BJ (cell line): ENCODE measurements at regions not wholly inside any gene's neighbourhood (a gene's known extent, or its start where the extent isn't known, plus 50 kb on each side); places are given as distances from the start of the nearest gene placed in this dataset.

Source experiments
- CTCF ChIA-PET: fragments of 350-600 bp; formaldehyde crosslinking; extraction: SDS; loops from one replicate; lab custom pipeline; 2021; ENCODE audit warnings: antibody characterized with exemption, inconsistent platforms; lab: Yijun Ruan, JAX
- POLR2A ChIA-PET: fragments of 300-600 bp; sonication (Branson Sonifier 250); formaldehyde crosslinking; extraction: SDS; loops from one replicate; lab custom pipeline; 2021; ENCODE audit warnings: antibody characterized with exemption; lab: Charles Lee
- DNase-seq: peaks from one replicate; pipeline ENCODE4 v3.0.0-alpha.2; 2011; ENCODE audit warnings: low read depth
- H3K27me3 ChIP-seq: 2 replicates; pipeline ENCODE4 v1.6.0; 2011; ENCODE audit warnings: low read length; ENCODE audit not compliant: control insufficient read depth, insufficient read depth
- H3K36me3 ChIP-seq: 2 replicates; pipeline ENCODE4 v1.5.1; 2011; ENCODE audit warnings: low read length; ENCODE audit not compliant: control insufficient read depth, insufficient read depth
- H3K4me3 ChIP-seq: 2 replicates; pipeline ENCODE4 v1.5.1; 2011; ENCODE audit warnings: low read depth, mild to moderate bottlenecking, control low read depth, low read length
- TF ChIP-seq, protein P1 (sequence below): IDR thresholded peaks from 2 replicates; pipeline ENCODE4 v1.5.1; 2011; ENCODE audit warnings: low read depth, mild to moderate bottlenecking, control low read depth, inconsistent platforms, low read length, moderate library complexity; ENCODE audit not compliant: insufficient read depth

DNA sequence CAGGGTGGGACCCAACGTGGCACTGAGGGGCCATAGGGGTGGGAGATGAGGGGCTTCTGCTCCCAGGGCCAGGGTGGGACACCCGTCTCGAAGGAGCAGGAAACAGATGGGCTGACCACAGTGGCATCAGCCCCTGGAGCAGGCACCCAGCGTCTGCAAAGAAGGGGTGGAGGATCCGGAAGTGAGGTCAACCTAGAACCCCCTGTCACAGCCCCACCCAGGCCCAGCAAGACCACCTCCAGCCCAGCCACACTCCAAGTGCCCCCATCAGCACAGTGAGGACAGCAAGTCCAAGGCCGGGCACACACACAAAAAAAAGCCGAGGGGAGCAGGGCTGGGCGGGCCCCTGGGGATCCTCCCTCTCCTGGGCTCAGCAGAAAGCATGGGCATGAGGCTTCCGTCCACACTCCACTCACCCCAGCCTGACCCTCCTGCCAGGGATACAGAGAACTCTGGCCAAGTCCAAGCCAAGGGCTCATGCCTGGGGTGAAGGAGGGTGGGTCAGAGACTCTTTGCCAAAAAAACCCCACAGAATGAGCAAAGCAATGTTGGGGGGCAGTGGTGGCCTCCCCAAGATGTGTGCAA, 111.0 kb downstream of the FOXL3 start:
- no peak overlapping the region for H3K4me3 ChIP-seq
- 0 out of 2 replicates have a peak, but pooled peaks cover 3% of the 10 kb centered on the region for H3K27me3 ChIP-seq
- ChIA-PET POLR2A (no interaction called here), CTCF (no interaction called here)
- TF ChIP-seq, protein P1, sequence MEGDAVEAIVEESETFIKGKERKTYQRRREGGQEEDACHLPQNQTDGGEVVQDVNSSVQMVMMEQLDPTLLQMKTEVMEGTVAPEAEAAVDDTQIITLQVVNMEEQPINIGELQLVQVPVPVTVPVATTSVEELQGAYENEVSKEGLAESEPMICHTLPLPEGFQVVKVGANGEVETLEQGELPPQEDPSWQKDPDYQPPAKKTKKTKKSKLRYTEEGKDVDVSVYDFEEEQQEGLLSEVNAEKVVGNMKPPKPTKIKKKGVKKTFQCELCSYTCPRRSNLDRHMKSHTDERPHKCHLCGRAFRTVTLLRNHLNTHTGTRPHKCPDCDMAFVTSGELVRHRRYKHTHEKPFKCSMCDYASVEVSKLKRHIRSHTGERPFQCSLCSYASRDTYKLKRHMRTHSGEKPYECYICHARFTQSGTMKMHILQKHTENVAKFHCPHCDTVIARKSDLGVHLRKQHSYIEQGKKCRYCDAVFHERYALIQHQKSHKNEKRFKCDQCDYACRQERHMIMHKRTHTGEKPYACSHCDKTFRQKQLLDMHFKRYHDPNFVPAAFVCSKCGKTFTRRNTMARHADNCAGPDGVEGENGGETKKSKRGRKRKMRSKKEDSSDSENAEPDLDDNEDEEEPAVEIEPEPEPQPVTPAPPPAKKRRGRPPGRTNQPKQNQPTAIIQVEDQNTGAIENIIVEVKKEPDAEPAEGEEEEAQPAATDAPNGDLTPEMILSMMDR, result no peak
- no peaks in the 10 kb centered on the region for H3K36me3 ChIP-seq
- no peak for DNase-seq

DNA sequence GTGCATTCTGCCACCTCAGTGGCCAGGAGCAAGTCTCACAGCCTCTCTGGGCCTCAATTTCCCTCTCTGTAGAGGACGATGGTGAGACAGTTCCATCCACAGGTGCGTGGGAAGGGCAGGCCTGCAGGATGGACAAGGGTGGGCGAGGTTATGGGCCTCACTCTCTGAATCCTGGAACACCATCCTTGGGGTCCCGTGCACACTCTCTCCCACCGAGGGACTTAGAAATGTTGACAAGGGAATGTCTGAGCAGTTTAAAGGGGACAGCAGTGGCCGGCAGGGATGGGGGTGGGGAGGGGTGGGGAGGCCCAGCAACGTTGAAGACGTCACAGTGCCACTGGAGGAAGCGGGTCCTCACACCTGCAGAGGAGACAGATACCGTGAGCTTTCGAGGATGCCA, 111.5 kb downstream of the FOXL3 start:
- Histone ChIP-seq H3K27me3 (0 out of 2 replicates have a peak, but pooled peaks cover 3% of the 10 kb centered on the region), H3K4me3 (no peak overlapping the region), H3K36me3 (no peaks in the 10 kb centered on the region)
- ChIA-PET POLR2A (no interaction called here), CTCF (no interaction called here)
- DNase-seq, result no peak
- TF ChIP-seq, protein P1, result no peak

- Histone ChIP-seq H3K36me3 (no peaks in the 10 kb centered on the region), H3K4me3 (no peak overlapping the region), H3K27me3 (peaks cover 5% of the 10 kb centered on the region; the same call in 1 of the 2 replicates)
- POLR2A ChIA-PET, result no interaction called here
- CTCF ChIA-PET, result no interaction called here
- TF ChIP-seq, protein P1, result no peak
- no peak for DNase-seq
These were observed 114.7 kb downstream of the PDGFA start for GRCh38 chr7:404812-405488.

- Histone ChIP-seq H3K36me3 (no peaks in the 10 kb centered on the region), H3K4me3 (no peak overlapping the region), H3K27me3 (peaks cover 5% of the 10 kb centered on the region; the same call in 1 of the 2 replicates)
- DNase-seq, result no peak
- TF ChIP-seq, protein P1, result no peak
- ChIA-PET POLR2A (no interaction called here), CTCF (interaction anchor here (1.1 kb wide), 1 partner anchor 1731 kb away, joined by 3 read pairs; no protein-coding TSS in a partner anchor)
These were observed 114.0 kb downstream of the PDGFA start for GRCh38 chr7:405489-406211.
